Naive B cell (primary cell): ENCODE measurements at regions not wholly inside any gene's neighbourhood (a gene's known extent, or its start where the extent isn't known, plus 50 kb on each side); places are given as distances from the start of the nearest gene placed in this dataset.

Experiments
- ATAC-seq, 2 donors: fragments of 150-1000 bp; cut with Tn5 transposase; 2 replicates each; pipeline ENCODE4 v1.10.0; 2021; ENCODE audit warnings: low read depth in 2 of 2, mild to moderate bottlenecking in 2 of 2, moderate library complexity in 2 of 2
- DNase-seq: peaks from one replicate; pipeline ENCODE4 v3.0.0; 2022
- H3K27ac Mint-ChIP-seq, 6 donors: one replicate each; pipeline ENCODE4 v1.8.0; 2020 to 2022; ENCODE audit warnings: mild to moderate bottlenecking in 6 of 6, mixed read lengths in 6 of 6, moderate library complexity in 5 of 6, inconsistent platforms in 2 of 6
- H3K27me3 Mint-ChIP-seq, 3 donors: one replicate each; pipeline ENCODE4 v1.8.0; 2021 to 2022; ENCODE audit warnings: mixed read lengths in 3 of 3, mild to moderate bottlenecking in 1 of 3
- H3K36me3 Mint-ChIP-seq, 2 donors: one replicate each; pipeline ENCODE4 v1.8.0; 2020 to 2022; ENCODE audit warnings: mixed read lengths in 2 of 2, inconsistent platforms in 1 of 2, mild to moderate bottlenecking in 1 of 2
- H3K4me1 Mint-ChIP-seq, 3 donors: one replicate each; pipeline ENCODE4 v1.8.0; 2020 to 2022; ENCODE audit warnings: mixed read lengths in 3 of 3, inconsistent platforms in 1 of 3, mild to moderate bottlenecking in 1 of 3, moderate library complexity in 1 of 3
- H3K4me3 Mint-ChIP-seq, 8 donors: one replicate each; pipeline ENCODE4 v1.8.0; 2020 to 2022; ENCODE audit warnings: mild to moderate bottlenecking in 8 of 8, mixed read lengths in 8 of 8, moderate library complexity in 8 of 8, inconsistent platforms in 2 of 8
- H3K9me3 Mint-ChIP-seq, 7 donors: one replicate each; pipeline ENCODE4 v1.8.0; 2020 to 2022; ENCODE audit warnings: mixed read lengths in 7 of 7, mild to moderate bottlenecking in 5 of 7, inconsistent platforms in 2 of 7, moderate library complexity in 1 of 7

DNA sequence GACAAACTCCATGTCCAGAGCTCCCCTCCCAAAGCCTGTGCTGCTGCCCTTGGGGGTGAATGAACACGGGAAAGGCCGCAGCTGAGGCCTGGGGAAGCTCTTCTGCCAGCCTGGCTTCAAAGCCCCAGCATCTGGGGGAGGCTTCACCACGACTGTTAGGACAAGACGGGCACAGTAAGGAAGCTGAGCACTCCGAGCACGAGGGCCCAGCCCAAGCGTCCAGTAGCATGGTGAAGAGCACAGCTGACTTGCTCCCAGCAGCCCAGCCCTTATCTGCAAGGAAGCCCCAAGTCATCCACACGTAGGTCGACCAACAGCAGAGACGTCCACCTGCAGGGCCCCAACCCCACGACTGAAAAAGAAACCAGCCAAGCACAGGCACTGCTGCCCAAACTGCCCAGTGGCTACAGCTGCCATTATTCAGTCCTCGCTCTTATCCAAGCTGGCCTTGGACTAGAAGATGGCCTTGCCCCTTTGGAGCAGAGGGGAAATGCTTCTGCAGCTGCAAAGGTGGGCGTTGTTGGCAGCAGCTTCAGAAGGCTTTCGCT, 62.5 kb downstream of the SHANK2 start:
- peaks cover 15 to 25% (median 20%) of the 10 kb centered on the region in 3 donors for H3K27me3 Mint-ChIP-seq
- no peak overlapping the region for H3K27ac Mint-ChIP-seq
- H3K4me1 Mint-ChIP-seq = no peaks in the 10 kb centered on the region
- no peaks in the 10 kb centered on the region for H3K36me3 Mint-ChIP-seq
- DNase-seq (no peak), ATAC-seq (no peak)
- H3K9me3 Mint-ChIP-seq = no peaks in the 10 kb centered on the region
- no peak overlapping the region for H3K4me3 Mint-ChIP-seq

- no peaks in the 10 kb centered on the region for H3K36me3 Mint-ChIP-seq
- H3K4me1 Mint-ChIP-seq = no peaks in the 10 kb centered on the region
- H3K27me3 Mint-ChIP-seq = peaks cover 14 to 21% (median 19%) of the 10 kb centered on the region in 3 donors
- ATAC-seq (no peak), DNase-seq (no peak)
- no peak overlapping the region for H3K4me3 Mint-ChIP-seq
- no peak overlapping the region for H3K27ac Mint-ChIP-seq
- H3K9me3 Mint-ChIP-seq = no peaks in the 10 kb centered on the region
These were observed 63.2 kb downstream of the SHANK2 start for GRCh38 chr11:71188886-71189767.

DNA sequence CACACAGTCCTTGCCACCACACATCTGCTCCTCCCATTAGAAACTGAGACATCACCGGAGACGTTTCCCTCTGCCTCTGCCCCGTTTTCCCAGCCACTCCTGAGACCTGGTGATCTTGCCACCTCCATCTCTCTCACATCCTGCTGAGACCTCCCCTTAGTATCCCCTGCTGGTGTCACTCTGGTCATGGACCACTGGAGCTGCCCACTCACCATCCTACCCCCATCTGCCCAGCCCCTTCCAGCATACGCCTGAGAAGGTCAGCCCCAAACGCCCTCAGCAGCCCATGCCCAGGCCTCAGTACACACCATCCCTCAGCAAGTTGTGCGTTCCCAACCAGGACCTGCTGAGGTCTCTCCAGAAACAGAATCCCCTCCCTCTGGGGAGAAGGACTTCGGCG, 64.3 kb downstream of the SHANK2 start:
- H3K36me3 Mint-ChIP-seq = no peaks in the 10 kb centered on the region
- H3K4me1 Mint-ChIP-seq = no peaks in the 10 kb centered on the region
- no peak for DNase-seq
- H3K4me3 Mint-ChIP-seq = no peak overlapping the region
- peaks cover 9 to 21% (median 12%) of the 10 kb centered on the region in 3 donors for H3K27me3 Mint-ChIP-seq
- H3K9me3 Mint-ChIP-seq = peaks cover 0 to 1% (median 0%) of the 10 kb centered on the region in 7 donors
- peak overlapping the region in 1 of 6 donors; percentile 34 for H3K27ac Mint-ChIP-seq
- ATAC-seq = no peak

DNA sequence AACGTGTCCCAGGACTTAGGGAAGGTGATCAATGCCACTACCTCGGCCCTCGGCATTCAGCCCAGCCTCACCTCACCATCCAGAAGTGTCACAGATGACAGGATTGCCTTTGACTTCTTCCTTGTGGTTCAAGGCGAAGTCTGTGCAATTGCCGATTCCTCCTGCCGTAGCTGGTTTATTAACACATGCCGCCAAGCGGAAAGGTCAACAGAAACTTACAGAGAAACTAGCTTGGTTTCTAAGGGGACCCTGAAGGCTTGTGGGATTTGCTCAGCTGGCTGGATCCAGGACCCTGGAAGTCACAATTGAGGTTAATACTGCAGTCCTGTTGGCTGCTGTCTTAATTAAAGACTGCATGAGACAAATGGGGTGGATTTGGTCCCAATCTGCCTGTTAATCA, 65.6 kb downstream of the SHANK2 start:
- no peak overlapping the region for H3K27ac Mint-ChIP-seq
- H3K27me3 Mint-ChIP-seq = peaks cover 8 to 16% (median 9%) of the 10 kb centered on the region in 3 donors
- no peak for ATAC-seq
- H3K4me1 Mint-ChIP-seq = no peaks in the 10 kb centered on the region
- no peak for DNase-seq
- H3K36me3 Mint-ChIP-seq = no peaks in the 10 kb centered on the region
- H3K9me3 Mint-ChIP-seq = peaks cover 0 to 1% (median 0%) of the 10 kb centered on the region in 7 donors
- H3K4me3 Mint-ChIP-seq = no peak overlapping the region

GRCh38 chr11:71185411-71185810, 67.0 kb downstream of the SHANK2 start:
- H3K27ac Mint-ChIP-seq = no peak overlapping the region
- DNase-seq (no peak), ATAC-seq (no peak)
- peaks cover 8 to 26% (median 17%) of the 10 kb centered on the region in 3 donors for H3K27me3 Mint-ChIP-seq
- no peaks in the 10 kb centered on the region for H3K4me1 Mint-ChIP-seq
- no peaks in the 10 kb centered on the region for H3K36me3 Mint-ChIP-seq
- H3K9me3 Mint-ChIP-seq = peaks cover 0 to 1% (median 0%) of the 10 kb centered on the region in 7 donors
- H3K4me3 Mint-ChIP-seq = peak overlapping the region in 1 of 8 donors; percentile 25

DNA sequence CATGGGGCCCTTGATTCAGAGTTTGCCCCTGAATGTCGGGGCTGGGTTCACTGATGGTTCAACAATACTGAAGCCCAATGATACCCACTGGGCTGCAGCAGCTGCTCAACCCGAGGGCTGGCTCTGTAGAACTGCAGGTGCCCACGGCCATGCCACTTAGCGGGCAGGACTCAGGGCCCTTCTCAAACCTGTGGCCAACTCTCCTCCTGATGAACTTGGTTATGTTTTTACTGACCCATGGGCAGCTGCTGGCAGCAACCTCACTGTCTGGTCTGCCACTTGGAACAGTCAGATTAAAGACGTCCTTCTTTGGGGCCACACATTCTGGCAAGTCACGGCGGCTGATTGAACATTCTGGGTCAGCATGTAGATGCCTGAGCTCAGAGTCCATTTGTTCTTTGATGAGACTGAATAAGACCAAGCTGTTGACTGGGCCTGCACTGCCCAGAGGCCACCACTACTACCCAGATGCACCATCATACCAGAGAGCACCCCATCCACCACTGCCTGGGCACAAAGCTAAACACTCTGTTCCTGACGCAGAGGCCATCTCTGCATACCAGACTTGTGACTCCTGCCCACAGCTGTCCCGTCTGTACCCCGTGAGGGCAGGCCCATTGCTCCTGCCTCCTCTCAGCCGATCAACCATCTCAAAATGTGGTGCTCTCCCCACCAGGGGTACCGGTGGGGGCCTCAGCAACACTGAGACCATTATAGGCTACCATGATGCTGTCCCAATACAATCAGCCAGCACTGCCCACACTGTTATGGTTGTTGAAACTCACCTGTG, 67.8 kb downstream of the SHANK2 start:
- Mint-ChIP-seq H3K36me3 (no peaks in the 10 kb centered on the region), H3K9me3 (peaks cover 0 to 1% (median 0%) of the 10 kb centered on the region in 7 donors), H3K4me3 (no peak overlapping the region), H3K4me1 (no peaks in the 10 kb centered on the region), H3K27ac (no peak overlapping the region), H3K27me3 (peaks cover 8 to 34% (median 25%) of the 10 kb centered on the region in 3 donors)
- no peak for ATAC-seq
- no peak for DNase-seq

GRCh38 chr11:71183878-71184277, 68.5 kb downstream of the SHANK2 start:
- peaks cover 15 to 41% (median 31%) of the 10 kb centered on the region in 3 donors for H3K27me3 Mint-ChIP-seq
- H3K4me3 Mint-ChIP-seq = no peak overlapping the region
- no peak overlapping the region for H3K27ac Mint-ChIP-seq
- ATAC-seq (no peak), DNase-seq (no peak)
- no peaks in the 10 kb centered on the region for H3K4me1 Mint-ChIP-seq
- H3K36me3 Mint-ChIP-seq = no peaks in the 10 kb centered on the region
- peaks cover 0 to 3% (median 0%) of the 10 kb centered on the region in 7 donors for H3K9me3 Mint-ChIP-seq

GRCh38 chr11:71182791-71183677, 69.3 kb downstream of the SHANK2 start:
- peak overlapping the region in 1 of 6 donors; percentile 42 for H3K27ac Mint-ChIP-seq
- ATAC-seq = no peak
- peaks cover 15 to 43% (median 32%) of the 10 kb centered on the region in 3 donors for H3K27me3 Mint-ChIP-seq
- H3K4me3 Mint-ChIP-seq = no peak overlapping the region
- no peaks in the 10 kb centered on the region for H3K4me1 Mint-ChIP-seq
- DNase-seq = no peak
- H3K36me3 Mint-ChIP-seq = no peaks in the 10 kb centered on the region
- H3K9me3 Mint-ChIP-seq = peaks cover 0 to 3% (median 0%) of the 10 kb centered on the region in 7 donors

- ATAC-seq = no peak
These were observed 70.8 kb downstream of the SHANK2 start for GRCh38 chr11:71181566-71181965.

DNA sequence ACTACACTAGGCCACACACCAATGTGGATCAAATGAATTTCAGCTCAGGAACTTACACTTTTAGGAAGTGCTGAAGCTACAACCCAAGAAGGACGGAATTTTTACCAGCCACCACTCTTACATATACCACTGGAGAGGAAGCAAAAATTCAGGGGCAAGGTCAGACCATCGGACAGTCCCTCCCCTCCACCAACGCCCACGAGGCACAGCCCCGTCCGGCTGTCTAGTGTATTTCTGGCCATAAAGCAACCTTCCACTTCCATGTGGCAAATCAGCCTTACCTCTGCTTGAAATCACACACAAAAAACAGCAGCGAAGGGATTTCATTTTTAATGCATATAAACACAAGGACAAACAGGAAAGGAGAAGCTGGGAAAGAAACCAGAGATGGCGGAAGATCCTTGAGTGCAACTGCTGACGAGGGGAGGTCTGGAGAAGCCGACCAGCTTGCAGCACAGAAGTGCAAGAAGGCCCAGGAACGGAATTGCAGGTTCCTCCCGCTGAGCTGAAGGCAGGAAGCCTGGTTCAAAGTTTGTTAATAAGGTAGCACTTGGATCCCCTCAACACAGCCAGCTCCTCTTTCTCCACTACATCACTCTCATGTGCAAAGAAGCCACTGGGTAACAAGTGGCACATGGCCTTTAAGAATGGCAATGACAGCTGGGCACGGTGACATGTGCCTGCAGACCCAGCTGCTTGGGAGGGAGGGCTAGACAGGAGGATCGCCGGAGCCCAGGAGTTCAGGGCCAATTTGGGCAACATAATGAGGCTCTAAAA, 71.5 kb downstream of the SHANK2 start:
- H3K4me1 Mint-ChIP-seq = no peaks in the 10 kb centered on the region
- DNase-seq (no peak), ATAC-seq (no peak)
- H3K27ac Mint-ChIP-seq = no peak overlapping the region
- H3K4me3 Mint-ChIP-seq = no peak overlapping the region
- H3K27me3 Mint-ChIP-seq = peaks cover 28 to 49% (median 36%) of the 10 kb centered on the region in 3 donors
- H3K36me3 Mint-ChIP-seq = peaks cover 5 to 10% of the 10 kb centered on the region in 2 donors
- peaks cover 0 to 25% (median 5%) of the 10 kb centered on the region in 7 donors for H3K9me3 Mint-ChIP-seq

More at GRCh38 chr11:71181566-71181965, 70.8 kb downstream of the SHANK2 start:
- peaks cover 23 to 42% (median 36%) of the 10 kb centered on the region in 3 donors for H3K27me3 Mint-ChIP-seq
- peaks cover 3 to 7% of the 10 kb centered on the region in 2 donors for H3K36me3 Mint-ChIP-seq
- H3K27ac Mint-ChIP-seq = no peak overlapping the region
- no peak overlapping the region for H3K4me3 Mint-ChIP-seq
- peaks cover 0 to 18% (median 5%) of the 10 kb centered on the region in 7 donors for H3K9me3 Mint-ChIP-seq
- DNase-seq = no peak
- H3K4me1 Mint-ChIP-seq = no peaks in the 10 kb centered on the region

DNA sequence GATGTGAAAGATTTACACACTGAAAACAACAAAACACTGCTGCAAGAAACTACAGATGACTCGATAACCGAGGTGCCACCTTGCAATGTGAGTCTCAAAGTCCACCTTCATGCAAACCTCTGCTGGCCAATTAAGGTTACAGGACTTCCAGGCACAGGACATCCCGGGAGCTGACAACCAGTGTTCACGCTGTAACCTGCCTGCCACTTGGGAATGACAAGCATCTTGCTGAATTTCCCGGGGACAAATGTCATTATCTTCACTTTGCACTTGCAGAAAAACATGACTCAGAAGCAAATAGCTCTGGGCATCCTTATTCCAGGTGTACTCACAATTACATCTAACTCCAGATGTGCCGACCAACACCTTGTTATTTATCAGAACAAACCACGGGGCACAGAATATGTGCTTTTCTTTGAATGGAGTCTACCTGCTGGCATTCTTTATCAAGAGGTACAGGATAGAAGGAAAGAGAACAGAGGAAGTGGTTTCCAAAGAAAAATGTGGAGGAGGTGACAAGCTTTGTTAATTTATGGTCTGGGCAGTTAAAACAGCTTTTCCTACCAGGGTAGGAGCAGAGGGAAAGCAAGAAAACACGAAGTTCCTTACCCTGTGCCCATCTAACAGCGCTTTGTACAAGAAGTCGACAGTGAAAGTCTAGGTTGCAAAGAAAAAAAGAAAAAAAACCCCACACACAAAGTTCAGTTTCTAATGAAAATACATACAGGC, 72.3 kb downstream of the SHANK2 start:
- Mint-ChIP-seq H3K36me3 (peaks cover 5 to 10% of the 10 kb centered on the region in 2 donors), H3K4me3 (no peak overlapping the region), H3K4me1 (no peaks in the 10 kb centered on the region), H3K27ac (no peak overlapping the region), H3K27me3 (peaks cover 36 to 57% (median 36%) of the 10 kb centered on the region in 3 donors), H3K9me3 (peaks cover 0 to 33% (median 8%) of the 10 kb centered on the region in 7 donors)
- DNase-seq (no peak), ATAC-seq (no peak)
